Panc1 (cell line): ENCODE measurements at regions not wholly inside any gene's neighbourhood (a gene's known extent, or its start where the extent isn't known, plus 50 kb on each side); places are given as distances from the start of the nearest gene placed in this dataset.

Experiments used
- ATAC-seq: fragments of 200-7000 bp; cut with Tn5 transposase; 2 replicates; pipeline ENCODE4 v1.9.1; 2020; ENCODE audit warnings: mild to moderate bottlenecking, moderate library complexity
- BruUV-seq: library from RNA; stranded (reverse); fragments of 400-500 nt; replicated peaks from 2 replicates; lab custom pipeline; 2021; lab: Mats Ljungman, UMichigan
- CTCF ChIA-PET: fragments of 300-600 bp; sonication (Branson Sonifier 250); formaldehyde crosslinking; loops from one replicate; lab custom pipeline; 2022; ENCODE audit warnings: antibody characterized with exemption; lab: Charles Lee
- POLR2A ChIA-PET: fragments of 300-600 bp; sonication (Branson Sonifier 250); formaldehyde crosslinking; loops from one replicate; lab custom pipeline; 2022; ENCODE audit warnings: antibody characterized with exemption; lab: Charles Lee
- DNase-seq: peaks from one replicate; pipeline ENCODE4 v3.0.0-alpha.2; 2010; ENCODE audit warnings: low read depth, low spot score
- H3K27ac ChIP-seq: 2 replicates; pipeline ENCODE4 v1.5.1; 2011; ENCODE audit warnings: mild to moderate bottlenecking, low read length, inconsistent platforms
- H3K27me3 ChIP-seq: fragments of 200-500 bp; sonication (Bioruptor generic); 2 replicates; pipeline ENCODE4 v1.6.0; 2014; ENCODE audit warnings: low read length, inconsistent platforms; ENCODE audit not compliant: control insufficient read depth, insufficient read depth
- H3K36me3 ChIP-seq: fragments of 200-500 bp; sonication (Bioruptor generic); 2 replicates; pipeline ENCODE4 v1.5.1; 2014; ENCODE audit warnings: inconsistent platforms, mild to moderate bottlenecking, low read length, moderate library complexity; ENCODE audit not compliant: control insufficient read depth, insufficient read depth
- H3K4me1 ChIP-seq: 2 replicates; pipeline ENCODE4 v1.5.1; 2011; ENCODE audit warnings: inconsistent platforms, mild to moderate bottlenecking, low read length, moderate library complexity; ENCODE audit not compliant: control insufficient read depth, insufficient read depth
- H3K4me3 ChIP-seq, 2 experiments: 2 replicates each; pipeline ENCODE4 v1.5.1; 2011 to 2012; ENCODE audit warnings: low read depth in 2 of 2, low read length in 2 of 2, mild to moderate bottlenecking in 2 of 2, inconsistent platforms in 1 of 2, moderate library complexity in 1 of 2
- H3K9me3 ChIP-seq: fragments of 200-500 bp; sonication (Bioruptor generic); 2 replicates; pipeline ENCODE4 v1.5.1; 2014; ENCODE audit warnings: low read depth, mild to moderate bottlenecking, inconsistent platforms, low read length, moderate library complexity; ENCODE audit not compliant: control insufficient read depth, insufficient read depth
- POLR2AphosphoS5 ChIP-seq: IDR thresholded peaks from 2 replicates; pipeline ENCODE4 v1.6.1; 2012; ENCODE audit warnings: mild to moderate bottlenecking, low read depth, low read length, moderate library complexity
- REST ChIP-seq, 2 experiments: IDR thresholded peaks; 2 replicates each; pipeline ENCODE4 v1.6.1; 2011 to 2012; ENCODE audit warnings: low read depth in 2 of 2, control low read depth in 1 of 2, low read length in 1 of 2, mild to moderate bottlenecking in 1 of 2, moderate library complexity in 1 of 2; ENCODE audit not compliant: insufficient read depth in 1 of 2
- SIN3A ChIP-seq: IDR thresholded peaks from 2 replicates; pipeline ENCODE4 v1.6.1; 2012; ENCODE audit warnings: low read depth, mild to moderate bottlenecking, low read length, moderate library complexity, borderline replicate concordance; ENCODE audit not compliant: insufficient read depth
- TCF7L2 ChIP-seq: IDR thresholded peaks from 2 replicates; pipeline ENCODE4 v1.6.1; 2011; ENCODE audit warnings: mild to moderate bottlenecking, low read depth, low read length, inconsistent platforms
- in situ Hi-C: cut with HindIII; loops from 2 replicates; pipeline ENCODE4 v1.10.0; 2016; ENCODE audit warnings: low sequenced_read_pairs, low pct_unique_long_range_greater_than_20kb
- intact Hi-C: fragments of 100-400 bp; cut with micrococcal nuclease; formaldehyde crosslinking; loops from one replicate; pipeline ENCODE4 v1.10.0; 2022; ENCODE audit not compliant: unreplicated experiment
- TF ChIP-seq, protein P1 (sequence below): fragments of 450-650 bp; IDR thresholded peaks from 2 replicates; pipeline ENCODE4 v1.5.1; 2017; ENCODE audit warnings: mild to moderate bottlenecking

- intact Hi-C loops = no loop called here
- Histone ChIP-seq H3K27me3 (no peaks in the 10 kb centered on the region), H3K36me3 (no peaks in the 10 kb centered on the region), H3K27ac (no peak overlapping the region), H3K4me3 (no peak overlapping the region), H3K9me3 (no peaks in the 10 kb centered on the region), H3K4me1 (no peaks in the 10 kb centered on the region)
- TF ChIP-seq REST (IDR thresholded peaks at IDR 0.05; ENCODE audit: insufficient read depth in 1 of 2, low read depth in 2 of 2, low read length in 1 of 2) = no peak
- TF ChIP-seq POLR2AphosphoS5 = no peak
- no peak for TF ChIP-seq SIN3A
- TF ChIP-seq TCF7L2 = no peak
- TF ChIP-seq, protein P1, sequence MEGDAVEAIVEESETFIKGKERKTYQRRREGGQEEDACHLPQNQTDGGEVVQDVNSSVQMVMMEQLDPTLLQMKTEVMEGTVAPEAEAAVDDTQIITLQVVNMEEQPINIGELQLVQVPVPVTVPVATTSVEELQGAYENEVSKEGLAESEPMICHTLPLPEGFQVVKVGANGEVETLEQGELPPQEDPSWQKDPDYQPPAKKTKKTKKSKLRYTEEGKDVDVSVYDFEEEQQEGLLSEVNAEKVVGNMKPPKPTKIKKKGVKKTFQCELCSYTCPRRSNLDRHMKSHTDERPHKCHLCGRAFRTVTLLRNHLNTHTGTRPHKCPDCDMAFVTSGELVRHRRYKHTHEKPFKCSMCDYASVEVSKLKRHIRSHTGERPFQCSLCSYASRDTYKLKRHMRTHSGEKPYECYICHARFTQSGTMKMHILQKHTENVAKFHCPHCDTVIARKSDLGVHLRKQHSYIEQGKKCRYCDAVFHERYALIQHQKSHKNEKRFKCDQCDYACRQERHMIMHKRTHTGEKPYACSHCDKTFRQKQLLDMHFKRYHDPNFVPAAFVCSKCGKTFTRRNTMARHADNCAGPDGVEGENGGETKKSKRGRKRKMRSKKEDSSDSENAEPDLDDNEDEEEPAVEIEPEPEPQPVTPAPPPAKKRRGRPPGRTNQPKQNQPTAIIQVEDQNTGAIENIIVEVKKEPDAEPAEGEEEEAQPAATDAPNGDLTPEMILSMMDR = no peak
- DNase-seq (no peak), ATAC-seq (no peak)
- ChIA-PET POLR2A (no interaction called here), CTCF (no interaction called here)
- BruUV-seq = no TSS peak
- in situ Hi-C loops = no loop called here
Measured at GRCh38 chr4:38566806-38567398, 97.1 kb upstream of the KLF3 start.

DNA sequence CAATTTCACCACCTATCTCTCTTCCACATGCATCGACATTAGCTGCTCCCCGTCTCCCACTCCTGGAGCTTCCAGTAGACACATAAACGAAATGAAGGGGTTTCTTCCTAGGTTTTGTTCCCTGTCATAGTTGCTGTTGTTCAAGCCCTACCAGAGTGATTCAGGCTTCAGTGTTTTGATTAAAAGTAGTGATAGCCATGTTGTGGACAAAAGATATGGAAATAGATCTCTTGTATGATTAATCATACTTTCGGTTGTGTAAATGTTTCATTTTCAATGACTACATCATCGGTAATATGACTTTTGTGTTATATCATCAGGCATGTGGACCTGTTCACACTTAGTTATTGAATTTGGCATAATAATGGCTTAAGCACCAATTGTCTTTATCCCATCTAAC is 96.5 kb upstream of the KLF3 start:
- TF ChIP-seq REST (IDR thresholded peaks at IDR 0.05; ENCODE audit: insufficient read depth in 1 of 2, low read depth in 2 of 2, low read length in 1 of 2) = no peak
- TF ChIP-seq TCF7L2 = no peak
- TF ChIP-seq, protein P1 = no peak
- TF ChIP-seq SIN3A = no peak
- Histone ChIP-seq H3K36me3 (no peaks in the 10 kb centered on the region), H3K27me3 (no peaks in the 10 kb centered on the region), H3K27ac (no peak overlapping the region), H3K4me1 (no peaks in the 10 kb centered on the region), H3K9me3 (no peaks in the 10 kb centered on the region), H3K4me3 (no peak overlapping the region)
- no TSS peak for BruUV-seq
- DNase-seq = no peak
- no peak for ATAC-seq
- ChIA-PET CTCF (no interaction called here), POLR2A (no interaction called here)
- in situ Hi-C loops (no loop called here), intact Hi-C loops (no loop called here)
